Activated CD4-positive, alpha-beta T cell treated with anti-CD3 and anti-CD28 coated beads, Interleukin-10, Interleukin-2, amounts not matched to agents 100 ng/mL and 50 ng/mL, durations not matched to agents 16 hours and 8 hours (primary cell): ENCODE measurements at regions not wholly inside any gene's neighbourhood (a gene's known extent, or its start where the extent isn't known, plus 50 kb on each side); places are given as distances from the start of the nearest gene placed in this dataset.
"Not testable (repeated sequence)": the region's sequence is repeated elsewhere in the genome, so short reads cannot be mapped to it uniquely, and the experiment has no call there.

Experiments
- DNase-seq: peaks from one replicate; pipeline ENCODE4 v3.0.0-alpha.2; 2020

GRCh38 chr16:86844695-86845094 lies 266.3 kb downstream of the FOXL1 start:
- DNase-seq, result no peak

GRCh38 chr16:86846136-86846535 lies 267.8 kb downstream of the FOXL1 start:
- DNase-seq, result no peak

GRCh38 chr16:86848821-86849220 lies 270.5 kb downstream of the FOXL1 start:
- DNase-seq, result no peak

GRCh38 chr16:86850670-86851069 lies 272.3 kb downstream of the FOXL1 start:
- no peak for DNase-seq

GRCh38 chr16:86852135-86852534 lies 273.8 kb downstream of the FOXL1 start:
- no peak for DNase-seq

- no peak for DNase-seq
These were observed 275.8 kb downstream of the FOXL1 start for GRCh38 chr16:86854058-86854621.

- DNase-seq, result no peak
These were observed 276.4 kb downstream of the FOXL1 start for GRCh38 chr16:86854626-86855294.

GRCh38 chr16:86856946-86857586 lies 278.7 kb downstream of the FOXL1 start:
- no peak for DNase-seq

GRCh38 chr16:86857807-86858206 lies 279.5 kb downstream of the FOXL1 start:
- DNase-seq, result no peak

- DNase-seq, result no peak
These were observed 280.2 kb downstream of the FOXL1 start for GRCh38 chr16:86858501-86858900.

- not testable (repeated sequence) for DNase-seq
These were observed 283.0 kb downstream of the FOXL1 start for GRCh38 chr16:86861270-86861858.

- no peak for DNase-seq
These were observed 284.4 kb downstream of the FOXL1 start for GRCh38 chr16:86862595-86863280.

- no peak for DNase-seq
These were observed 285.3 kb downstream of the FOXL1 start for GRCh38 chr16:86863609-86864008.

- DNase-seq, result no peak
These were observed 286.2 kb downstream of the FOXL1 start for GRCh38 chr16:86864586-86864985.

GRCh38 chr16:86865851-86866662 lies 287.7 kb downstream of the FOXL1 start:
- no peak for DNase-seq

GRCh38 chr16:86866986-86867722 lies 288.8 kb downstream of the FOXL1 start:
- no peak for DNase-seq

- DNase-seq, result no peak
These were observed 289.7 kb downstream of the FOXL1 start for GRCh38 chr16:86868070-86868469.

- DNase-seq, result no peak
These were observed 290.4 kb downstream of the FOXL1 start for GRCh38 chr16:86868786-86869185.

- no peak for DNase-seq
These were observed 291.1 kb downstream of the FOXL1 start for GRCh38 chr16:86869288-86870022.

- DNase-seq, result no peak
These were observed 292.0 kb downstream of the FOXL1 start for GRCh38 chr16:86870380-86870779.

GRCh38 chr16:86872131-86872530 lies 293.8 kb downstream of the FOXL1 start:
- DNase-seq, result no peak
